Heart left ventricle (tissue), 16 donors: ENCODE measurements at regions not wholly inside any gene's neighbourhood (a gene's known extent, or its start where the extent isn't known, plus 50 kb on each side); places are given as distances from the start of the nearest gene placed in this dataset.

Experiments used
- ATAC-seq, 4 donors: fragments of 200-7000 bp; cut with Tn5 transposase; one replicate each; pipeline ENCODE4 v1.9.1; 2020 to 2022; ENCODE audit warnings: moderate library complexity in 4 of 4, mild to moderate bottlenecking in 3 of 4, moderate number of reproducible peaks in 1 of 4
- DNase-seq, 5 donors: peaks; one replicate each; pipeline ENCODE4 v3.0.0-alpha.2; 2020
- H3K27ac ChIP-seq, 12 donors: fragments of 200-600 bp; sonication (generic) in 4 of 12; one replicate each; pipeline versions ENCODE4 v1.5.0 to v1.8.0; 2016 to 2022; ENCODE audit warnings: mild to moderate bottlenecking in 2 of 12
- H3K27me3 ChIP-seq, 9 donors: fragments of 200-600 bp; sonication (generic) in 2 of 9; one replicate each; pipeline versions ENCODE4 v1.5.1 to v1.8.0; 2016 to 2022; ENCODE audit warnings: mild to moderate bottlenecking in 3 of 9
- H3K36me3 ChIP-seq, 9 donors: fragments of 200-600 bp; sonication (generic) in 2 of 9; one replicate each; pipeline versions ENCODE4 v1.5.0 to v1.8.0; 2018 to 2022; ENCODE audit warnings: mild to moderate bottlenecking in 2 of 9
- H3K4me1 ChIP-seq, 12 donors: fragments of 200-600 bp; sonication (generic) in 4 of 12; one replicate each; pipeline versions ENCODE4 v1.5.0 to v1.8.0; 2016 to 2022; ENCODE audit warnings: mild to moderate bottlenecking in 3 of 12
- H3K4me3 ChIP-seq, 12 donors: fragments of 200-600 bp; sonication (generic) in 4 of 12; one replicate each; pipeline versions ENCODE4 v1.5.0 to v1.8.0; 2017 to 2022; ENCODE audit warnings: mild to moderate bottlenecking in 9 of 12, moderate library complexity in 4 of 12
- H3K9me3 ChIP-seq, 12 donors: fragments of 200-600 bp; sonication (generic) in 4 of 12; one replicate each; pipeline versions ENCODE4 v1.5.0 to v1.8.0; 2016 to 2022; ENCODE audit warnings: mild to moderate bottlenecking in 1 of 12
- POLR2A ChIP-seq, 2 donors: fragments of 450-650 bp; IDR thresholded peaks; one replicate each; pipeline ENCODE4 v1.6.1; 2017; ENCODE audit warnings: antibody characterized with exemption in 2 of 2, mild to moderate bottlenecking in 2 of 2, moderate library complexity in 2 of 2
- WGBS, 4 donors: extraction: QIAGEN DNeasy Blood & Tissue Kit in 2 of 4; methylation state at CpG; one replicate each; pipeline versions ENCODE4 v1.1.5 to v1.1.7; 2013 to 2018; 5-methylcytosine and 5-hydroxymethylcytosine counted together
- intact Hi-C, 10 donors: fragments of 100-400 bp; cut with DNase I; formaldehyde crosslinking; loops; one replicate each; pipeline versions ENCODE4 v1.11.1 to v1.14.2; 2022
- TF ChIP-seq, protein P1 (sequence below), 12 donors: fragments of 200-600 bp; sonication (generic) in 4 of 12; IDR thresholded peaks; one replicate each; pipeline versions ENCODE4 v1.5.0 to v1.8.0; 2018 to 2022; ENCODE audit warnings: antibody characterized with exemption in 12 of 12, mild to moderate bottlenecking in 5 of 12
- donor health status: ischemic (EF 13 %, LVEDD 7.1; RV severe dilation, severe dysfunction).
- donor health status: healthy with polysubstance abuse.
- donor health status: DM: no; HTN: yes; CAD: no.
- donor health status: DM: no; HTN: no; CAD: no.
- donor health status: ischemic (EF 25% LVEDD 6.9; RV normal size, moderate dysfunction).
- donor health status: ischemic (EF 25% LVEDD 5.7; RV mildly dilated, moderate dysfunction).
- donor health status: healthy.
- donor health status: DM: yes; HTN: yes; CAD: no.
- donor health status: ischemic (EF 35%, LVEDD 5.7; RV mildly dilated, moderate dysfunction).
- donor health status: nonischemic (EF 11% LVEDD 7.7; RV severe dilation, severe dysfunction).
- donor health status: DM: yes; HTN: yes; CAD: no.
- donor health status: PGD.
- donor health status: ischemic (EF 29% LVEDD 5.4; RV normal size, mild dysfunction).
- donor health status: nonischemic (EF 23%, LVEDD 6.1; RV moderate dilation, normal function).

- Histone ChIP-seq H3K27me3 (no peaks in the 10 kb centered on the region), H3K4me1 (no peaks in the 10 kb centered on the region), H3K9me3 (no peaks in the 10 kb centered on the region), H3K27ac (no peak overlapping the region), H3K36me3 (no peaks in the 10 kb centered on the region), H3K4me3 (no peak overlapping the region)
- ATAC-seq (no peak), DNase-seq (no peak)
- WGBS, 4 donors = 90 to 95% (median 94%) methylated on average over 1 of the region's 1 CpG
- intact Hi-C loops = no loop called here
- no peak for TF ChIP-seq POLR2A (IDR thresholded peaks at IDR 0.05)
- TF ChIP-seq, protein P1, sequence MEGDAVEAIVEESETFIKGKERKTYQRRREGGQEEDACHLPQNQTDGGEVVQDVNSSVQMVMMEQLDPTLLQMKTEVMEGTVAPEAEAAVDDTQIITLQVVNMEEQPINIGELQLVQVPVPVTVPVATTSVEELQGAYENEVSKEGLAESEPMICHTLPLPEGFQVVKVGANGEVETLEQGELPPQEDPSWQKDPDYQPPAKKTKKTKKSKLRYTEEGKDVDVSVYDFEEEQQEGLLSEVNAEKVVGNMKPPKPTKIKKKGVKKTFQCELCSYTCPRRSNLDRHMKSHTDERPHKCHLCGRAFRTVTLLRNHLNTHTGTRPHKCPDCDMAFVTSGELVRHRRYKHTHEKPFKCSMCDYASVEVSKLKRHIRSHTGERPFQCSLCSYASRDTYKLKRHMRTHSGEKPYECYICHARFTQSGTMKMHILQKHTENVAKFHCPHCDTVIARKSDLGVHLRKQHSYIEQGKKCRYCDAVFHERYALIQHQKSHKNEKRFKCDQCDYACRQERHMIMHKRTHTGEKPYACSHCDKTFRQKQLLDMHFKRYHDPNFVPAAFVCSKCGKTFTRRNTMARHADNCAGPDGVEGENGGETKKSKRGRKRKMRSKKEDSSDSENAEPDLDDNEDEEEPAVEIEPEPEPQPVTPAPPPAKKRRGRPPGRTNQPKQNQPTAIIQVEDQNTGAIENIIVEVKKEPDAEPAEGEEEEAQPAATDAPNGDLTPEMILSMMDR (IDR thresholded peaks at IDR 0.05) = no peak
Measured at GRCh38 chr4:110989125-110989524, 366.2 kb upstream of the PITX2 start.

DNA sequence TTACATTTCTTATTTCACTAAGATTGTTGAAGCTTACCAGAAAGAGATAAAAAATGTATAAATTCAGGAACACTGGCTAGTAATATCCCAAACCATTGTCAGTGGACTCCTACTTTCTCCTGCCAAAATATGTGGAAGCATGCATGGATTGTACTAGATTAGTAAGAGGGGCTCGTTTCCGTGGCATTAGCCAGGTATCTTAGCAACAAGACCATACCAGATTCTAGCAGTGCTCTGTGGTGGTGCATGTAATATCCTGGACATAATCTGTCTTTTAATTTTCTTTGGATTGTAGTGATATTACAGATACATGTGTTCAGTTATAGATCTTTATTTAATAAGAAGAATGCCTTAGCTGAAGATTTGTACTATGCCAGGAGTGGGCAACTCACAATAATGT is 371.9 kb upstream of the PITX2 start:
- no peaks in the 10 kb centered on the region for H3K27me3 ChIP-seq
- H3K36me3 ChIP-seq = no peaks in the 10 kb centered on the region
- H3K4me3 ChIP-seq = no peak overlapping the region
- H3K9me3 ChIP-seq = no peaks in the 10 kb centered on the region
- no peaks in the 10 kb centered on the region for H3K4me1 ChIP-seq
- ATAC-seq = no peak
- H3K27ac ChIP-seq = no peak overlapping the region
- WGBS, 4 donors = 36 to 55% (median 50%) methylated on average over 2 of the region's 2 CpGs
- intact Hi-C loops = no loop called here
- DNase-seq = no peak
- TF ChIP-seq, protein P1 (IDR thresholded peaks at IDR 0.05) = no peak
- no peak for TF ChIP-seq POLR2A (IDR thresholded peaks at IDR 0.05)

GRCh38 chr4:110998320-110998719 is 375.4 kb upstream of the PITX2 start:
- Histone ChIP-seq H3K4me1 (no peaks in the 10 kb centered on the region), H3K27ac (no peak overlapping the region), H3K9me3 (no peaks in the 10 kb centered on the region), H3K27me3 (no peaks in the 10 kb centered on the region), H3K36me3 (no peaks in the 10 kb centered on the region), H3K4me3 (no peak overlapping the region)
- no peak for TF ChIP-seq POLR2A (IDR thresholded peaks at IDR 0.05)
- TF ChIP-seq, protein P1 (IDR thresholded peaks at IDR 0.05) = no peak
- WGBS, 4 donors = 76 to 84% (median 79%) methylated on average over 1 of the region's 1 CpG
- ATAC-seq (no peak), DNase-seq (no peak)
- intact Hi-C loops = no loop called here

GRCh38 chr4:111011458-111011857 is 388.6 kb upstream of the PITX2 start:
- DNase-seq (no peak), ATAC-seq (no peak)
- H3K27me3 ChIP-seq = peaks cover 0 to 3% (median 0%) of the 10 kb centered on the region in 9 donors
- H3K4me3 ChIP-seq = no peak overlapping the region
- H3K36me3 ChIP-seq = no peaks in the 10 kb centered on the region
- H3K4me1 ChIP-seq = no peaks in the 10 kb centered on the region
- intact Hi-C loops = no loop called here
- no peaks in the 10 kb centered on the region for H3K9me3 ChIP-seq
- H3K27ac ChIP-seq = no peak overlapping the region
- no peak for TF ChIP-seq POLR2A (IDR thresholded peaks at IDR 0.05)
- TF ChIP-seq, protein P1 (IDR thresholded peaks at IDR 0.05) = no peak
- WGBS, 4 donors = 61 to 78% (median 77%) methylated on average over 2 of the region's 2 CpGs
